Mammary epithelial cell (primary cell): ENCODE measurements at regions not wholly inside any gene's neighbourhood (a gene's known extent, or its start where the extent isn't known, plus 50 kb on each side); places are given as distances from the start of the nearest gene placed in this dataset.

Source experiments
- CTCF ChIP-seq, 2 donors: IDR thresholded peaks in 1 of 2; conservative IDR thresholded peaks in 1 of 2; 2 replicates each; pipeline ENCODE4 v1.5.1; 2011 to 2012; ENCODE audit warnings: inconsistent platforms in 2 of 2, low read length in 2 of 2, mild to moderate bottlenecking in 2 of 2, control low read depth in 1 of 2, low read depth in 1 of 2; ENCODE audit not compliant: insufficient read depth in 1 of 2; ENCODE audit errors: extremely low read depth in 1 of 2
- EZH2 ChIP-seq: IDR thresholded peaks from 2 replicates; pipeline ENCODE4 v1.6.1; 2012; ENCODE audit warnings: low read length, inconsistent platforms, borderline replicate concordance

- no peak for TF ChIP-seq EZH2
- TF ChIP-seq CTCF (conservative IDR thresholded peaks at IDR 0.05 in 1 of 2, IDR thresholded peaks at IDR 0.05 in 1 of 2; ENCODE audit: extremely low read depth in 1 of 2, insufficient read depth in 1 of 2, low read depth in 1 of 2, low read length in 2 of 2) = no peak
Observed at GRCh38 chr11:11731311-11732083, 109.7 kb upstream of the GALNT18 start.
